ENCODE measurements at regions not wholly inside any gene's neighbourhood (a gene's known extent, or its start where the extent isn't known, plus 50 kb on each side); places are given as distances from the start of the nearest gene placed in this dataset.

GRCh38 chr17:70736375-70736957 lies 567.1 kb downstream of the KCNJ2 start:
- TF ChIP-seq POLR2AphosphoS5 (IDR thresholded peaks at IDR 0.05; ENCODE audit: low read depth, low read length) (no peak), POLR2A (IDR thresholded peaks at IDR 0.05; ENCODE audit: low read depth, low read length) (no peak), TAF1 (IDR thresholded peaks at IDR 0.05; ENCODE audit: borderline replicate concordance, low read depth, low read length) (no peak)
